ENCODE measurements at regions not wholly inside any gene's neighbourhood (a gene's known extent, or its start where the extent isn't known, plus 50 kb on each side); places are given as distances from the start of the nearest gene placed in this dataset.
A peak's percentile ranks its signal among the peaks of the same experiment; 100 is the strongest.

DNA sequence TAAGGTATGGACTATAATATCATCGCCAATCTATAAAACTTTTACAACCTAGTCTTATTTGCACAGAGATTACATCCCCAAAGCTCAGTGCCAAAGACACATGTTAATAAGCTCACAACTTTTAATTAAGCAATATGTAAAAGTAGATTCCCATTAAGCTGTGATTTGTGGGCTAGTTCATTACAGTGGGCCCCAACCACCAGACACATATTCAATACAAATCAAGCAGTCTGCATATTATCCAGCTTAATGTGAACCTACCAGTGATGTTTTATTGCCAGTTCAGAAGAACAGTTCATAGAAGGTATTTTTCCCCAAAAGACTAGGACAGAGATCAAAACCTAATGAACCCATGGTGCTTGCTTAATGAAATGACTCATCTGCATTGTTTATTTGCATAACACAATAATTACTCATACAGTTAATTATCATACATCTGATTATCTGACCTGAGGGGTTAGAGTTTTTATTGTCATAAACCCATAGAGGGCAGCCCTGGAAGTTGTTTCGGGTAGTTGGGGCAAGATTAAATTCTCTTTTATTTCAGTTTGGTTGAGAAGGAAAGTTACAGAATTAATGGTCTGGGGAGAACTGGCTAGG, 831.0 kb downstream of the TFAP2A start:
- no peak for FAIRE-seq
- no peak for DNase-seq (ENCODE audit: extremely low spot score, insufficient read length, low read depth)

DNA sequence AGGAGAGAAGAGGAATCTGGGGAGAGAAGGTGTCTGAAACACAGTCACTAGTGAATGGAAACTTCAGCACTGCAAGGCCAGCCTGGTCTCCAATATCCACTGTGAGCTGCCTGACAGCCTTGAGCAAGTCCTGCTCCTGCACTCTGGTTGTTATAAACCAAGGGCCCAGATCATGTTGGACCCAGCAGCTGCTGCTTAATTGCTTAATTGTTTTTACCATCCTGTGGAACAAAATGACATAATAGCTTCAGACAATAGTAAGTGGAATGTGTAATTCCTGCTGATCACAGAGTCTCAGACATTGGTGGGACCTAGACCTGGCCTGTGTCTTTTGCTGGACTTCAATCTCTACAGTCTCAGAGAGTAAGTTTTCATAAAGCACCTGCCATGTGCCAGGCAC, 833.7 kb downstream of the TFAP2A start:
- DNase-seq (ENCODE audit: extremely low spot score, insufficient read length, low read depth) (no peak), FAIRE-seq (no peak)

DNA sequence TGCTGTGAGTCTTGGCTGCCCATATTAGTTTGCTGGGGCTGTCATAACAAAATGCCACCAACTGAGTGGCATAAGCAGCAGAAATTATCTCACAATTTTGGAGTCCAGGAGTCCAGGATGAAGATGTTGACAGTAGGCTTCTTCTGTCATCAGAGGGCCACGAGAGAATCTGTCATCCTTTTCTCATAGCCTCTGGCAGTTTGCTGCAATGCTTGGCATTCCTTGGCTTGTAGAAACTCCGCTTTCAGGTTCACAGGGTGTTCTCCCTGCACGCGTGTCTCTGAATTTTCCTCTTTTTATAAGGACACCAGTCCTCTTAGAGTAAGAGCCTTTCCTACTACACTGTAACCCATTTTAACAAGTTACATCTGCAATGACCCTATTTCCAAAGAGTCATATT, 838.4 kb downstream of the TFAP2A start:
- DNase-seq (ENCODE audit: extremely low spot score, insufficient read length, low read depth) (no peak), FAIRE-seq (no peak)

DNA sequence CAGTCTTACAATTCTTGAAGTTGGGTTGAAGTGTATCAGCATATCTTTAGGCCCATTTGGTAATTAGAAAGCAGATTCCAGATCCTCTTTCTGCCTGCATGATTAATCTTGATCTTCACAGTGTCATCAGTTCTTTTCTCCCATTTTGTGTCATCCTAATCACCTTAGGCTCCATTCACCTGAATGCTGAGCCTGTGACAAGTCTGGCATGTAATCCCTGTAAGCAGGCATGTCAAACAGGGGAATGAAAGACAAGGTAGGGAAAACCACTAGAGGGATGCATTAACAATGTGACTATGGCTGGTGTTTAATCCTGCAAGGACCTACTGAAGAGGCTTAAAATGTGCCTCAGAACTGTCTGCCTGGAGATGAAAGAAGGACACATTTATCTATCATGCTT, 848.8 kb downstream of the TFAP2A start:
- FAIRE-seq (no peak), DNase-seq (ENCODE audit: extremely low spot score, insufficient read length, low read depth) (no peak)

DNA sequence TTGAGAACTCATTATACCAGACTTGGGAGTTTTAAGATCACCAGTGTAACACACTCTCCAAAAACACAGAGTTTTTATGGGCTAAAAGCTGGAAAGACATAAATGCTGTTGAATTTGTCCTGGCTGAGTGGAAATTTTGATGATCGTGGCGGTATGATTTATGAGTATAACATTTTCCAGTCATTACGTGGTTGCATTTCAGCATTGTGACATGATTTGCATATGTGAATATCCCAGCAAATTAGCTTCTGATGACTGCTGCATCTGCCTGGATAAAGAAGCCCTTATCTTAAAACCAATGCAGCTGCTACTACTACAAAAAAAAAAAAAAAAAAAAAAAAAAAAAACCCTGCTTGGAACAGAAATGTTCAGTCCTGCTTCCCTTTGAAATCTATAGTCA, 850.9 kb downstream of the TFAP2A start:
- no peak for FAIRE-seq
- no peak for DNase-seq (ENCODE audit: extremely low spot score, insufficient read length, low read depth)

DNA sequence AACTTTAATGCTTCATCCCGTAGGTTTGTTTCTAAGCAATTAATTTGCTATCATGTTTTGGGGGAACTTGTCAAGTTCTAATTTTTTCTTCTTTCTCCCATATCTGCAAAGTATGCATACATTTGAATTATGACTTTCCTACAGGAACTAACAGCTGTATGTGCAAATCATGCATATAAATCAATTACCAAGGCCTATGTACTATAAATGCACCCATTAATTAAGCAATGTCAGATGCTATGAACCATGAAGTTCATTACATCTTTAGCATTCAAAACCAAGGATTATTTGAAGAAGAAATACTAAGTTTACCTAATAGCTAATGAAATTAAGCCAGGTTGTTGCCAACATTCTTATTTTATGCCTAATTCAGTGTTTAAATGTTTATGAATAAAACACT, 851.3 kb downstream of the TFAP2A start:
- no peak for DNase-seq (ENCODE audit: extremely low spot score, insufficient read length, low read depth)

DNA sequence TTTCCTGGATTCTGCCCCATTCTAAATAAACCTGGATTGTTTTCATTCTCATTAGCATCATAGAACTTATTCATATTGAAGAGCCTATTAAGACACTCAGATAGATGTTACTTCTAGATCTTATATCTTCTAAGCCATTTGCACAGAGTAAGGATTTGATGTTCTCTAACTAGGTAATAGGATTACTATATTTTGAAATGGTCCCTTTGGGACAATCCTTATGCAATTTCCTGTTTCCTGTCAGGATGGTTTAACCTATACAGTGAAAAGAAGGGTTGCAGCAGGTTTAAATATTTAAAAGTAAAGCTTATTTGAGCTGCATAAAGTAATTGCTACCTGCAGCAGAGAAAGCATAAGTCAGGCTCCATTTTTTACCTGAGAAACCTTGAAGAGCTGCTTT, 860.1 kb downstream of the TFAP2A start:
- DNase-seq (ENCODE audit: extremely low spot score, insufficient read length, low read depth) (no peak), FAIRE-seq (no peak)

More for the DNA sequence above, 851.3 kb downstream of the TFAP2A start:
- no peak for FAIRE-seq

DNA sequence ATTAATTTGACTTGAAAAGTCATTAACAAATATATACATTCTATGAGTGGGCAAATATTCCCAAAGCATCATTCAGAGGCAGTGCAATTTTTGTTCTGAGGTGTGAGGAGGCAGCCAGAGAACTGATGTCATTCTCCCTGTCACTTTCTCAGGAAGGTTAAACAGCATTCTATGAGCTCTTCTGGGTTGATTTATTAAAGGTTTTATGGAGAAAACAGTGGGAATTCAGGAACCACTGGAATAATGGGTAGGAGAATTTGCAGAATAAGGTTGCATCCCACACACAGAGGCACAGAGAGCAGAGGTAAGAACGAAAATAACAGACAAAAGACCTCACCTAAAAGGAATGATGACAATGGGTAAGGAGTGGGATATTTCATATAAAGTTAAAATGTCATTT, 860.6 kb downstream of the TFAP2A start:
- FAIRE-seq, result no peak

DNA sequence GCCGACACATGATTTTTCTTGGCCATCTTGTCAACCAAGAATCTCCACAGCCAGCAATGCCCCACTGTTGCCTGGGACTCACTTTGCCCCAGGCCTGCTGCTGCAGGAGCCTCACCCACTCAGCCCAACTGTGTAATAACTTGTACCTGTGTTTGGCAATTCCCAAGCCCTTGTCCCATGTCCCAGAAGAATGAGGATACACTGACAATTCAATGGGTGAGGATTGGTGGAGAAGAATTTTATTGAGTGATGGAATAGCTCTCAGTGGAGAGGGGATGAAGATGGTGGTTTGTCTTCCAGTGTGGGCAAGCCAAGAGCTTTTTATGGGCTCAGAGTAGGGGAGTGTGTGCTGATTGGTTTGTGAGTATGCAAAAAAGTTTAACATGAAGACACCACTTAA, 861.9 kb downstream of the TFAP2A start:
- DNase-seq (ENCODE audit: extremely low spot score, insufficient read length, low read depth), result no peak
- no peak for FAIRE-seq

More for the DNA sequence above, 860.6 kb downstream of the TFAP2A start:
- DNase-seq (ENCODE audit: extremely low spot score, insufficient read length, low read depth), result no peak

DNA sequence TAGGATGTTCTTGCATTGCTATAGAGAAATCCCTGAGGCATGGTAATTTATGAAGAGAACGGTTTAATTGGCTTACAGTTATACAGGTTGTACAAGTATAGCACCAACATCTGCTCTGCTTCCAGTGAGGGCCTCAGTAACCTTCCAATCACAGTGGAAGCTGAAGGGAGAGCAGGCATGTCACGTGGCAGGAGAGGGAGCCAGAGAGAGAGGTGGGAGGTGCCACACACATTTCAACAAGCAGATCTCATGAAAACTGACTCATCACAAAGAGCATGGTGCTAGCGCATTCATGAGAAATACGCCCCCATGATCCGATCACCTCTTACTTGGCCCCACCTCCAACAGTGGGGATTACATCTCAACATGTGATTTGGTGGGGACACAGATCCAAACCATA, 871.2 kb downstream of the TFAP2A start:
- FAIRE-seq (no peak), DNase-seq (ENCODE audit: extremely low spot score, insufficient read length, low read depth) (no peak)

DNA sequence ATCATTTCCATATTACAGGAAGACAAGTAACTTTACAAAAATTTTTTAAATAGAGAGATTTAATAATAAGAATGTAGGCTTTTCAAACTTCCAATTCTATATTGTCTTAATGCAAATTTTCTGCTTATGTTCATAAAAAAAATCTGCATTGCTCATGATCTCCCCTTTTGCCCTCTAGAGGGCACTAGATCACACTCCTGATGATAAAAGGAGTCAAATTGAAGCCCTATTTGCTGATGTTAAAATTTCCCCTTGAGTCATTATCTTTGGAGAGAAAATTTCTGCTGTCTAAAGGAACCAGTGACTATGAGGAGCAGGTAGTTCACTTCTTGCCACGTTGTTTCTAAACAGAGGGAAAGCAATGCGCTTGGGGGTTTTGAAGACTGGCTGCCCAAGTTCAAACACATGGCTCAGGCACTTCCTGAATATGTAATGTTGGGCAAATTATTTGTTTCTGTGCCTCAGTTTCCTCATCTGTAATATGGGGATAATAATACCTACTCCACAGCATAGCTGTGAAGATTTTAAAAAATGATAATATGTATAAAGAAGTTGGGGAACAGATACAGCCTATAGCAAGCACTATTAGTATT, 874.2 kb downstream of the TFAP2A start:
- FAIRE-seq, result peak; percentile 42
- no peak for DNase-seq (ENCODE audit: extremely low spot score, insufficient read length, low read depth)

DNA sequence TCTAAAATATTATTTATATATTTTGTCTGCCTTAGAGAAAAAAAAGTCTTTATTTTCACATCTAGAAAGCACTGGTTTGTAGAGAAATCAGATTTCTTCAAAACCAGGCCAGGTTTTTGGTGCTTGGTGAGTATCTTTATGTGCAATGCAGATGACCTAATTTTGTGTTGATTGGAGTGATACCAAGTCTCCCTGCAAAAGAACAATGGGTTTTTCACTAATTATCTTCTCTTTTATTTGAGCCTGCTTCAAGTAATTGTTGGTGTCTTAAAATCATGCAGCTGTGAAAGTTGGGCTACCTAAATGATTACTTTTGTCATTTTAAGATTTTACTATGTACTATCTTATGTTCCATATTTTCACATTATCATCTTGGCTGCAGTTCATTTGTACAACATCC, 874.7 kb downstream of the TFAP2A start:
- FAIRE-seq (no peak), DNase-seq (ENCODE audit: extremely low spot score, insufficient read length, low read depth) (no peak)

DNA sequence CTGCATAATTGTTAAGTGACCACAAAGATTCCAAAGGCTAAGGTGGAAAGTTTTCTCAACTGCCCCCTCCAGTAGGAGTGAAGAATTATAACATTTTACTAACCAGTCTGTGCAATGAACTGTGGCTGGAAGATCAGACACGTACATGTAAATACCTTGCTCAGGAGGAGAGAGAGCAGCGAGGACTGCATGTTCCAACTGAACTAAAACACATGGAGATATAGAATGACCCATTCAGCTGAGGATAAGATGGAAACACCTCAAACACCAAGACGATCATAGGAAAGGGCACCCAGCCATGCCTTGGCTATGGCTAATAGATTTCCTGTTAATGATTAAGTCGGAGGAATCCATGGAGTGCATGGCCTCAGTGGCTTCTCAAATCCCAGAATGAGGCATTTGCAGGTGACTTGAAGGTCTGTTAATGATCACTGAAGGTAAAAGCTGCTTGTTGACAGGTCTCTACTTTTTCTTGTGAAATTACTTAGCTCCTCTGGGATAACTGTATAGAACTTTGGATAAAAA, 875.6 kb downstream of the TFAP2A start:
- DNase-seq (ENCODE audit: extremely low spot score, insufficient read length, low read depth), result no peak
- FAIRE-seq, result no peak

DNA sequence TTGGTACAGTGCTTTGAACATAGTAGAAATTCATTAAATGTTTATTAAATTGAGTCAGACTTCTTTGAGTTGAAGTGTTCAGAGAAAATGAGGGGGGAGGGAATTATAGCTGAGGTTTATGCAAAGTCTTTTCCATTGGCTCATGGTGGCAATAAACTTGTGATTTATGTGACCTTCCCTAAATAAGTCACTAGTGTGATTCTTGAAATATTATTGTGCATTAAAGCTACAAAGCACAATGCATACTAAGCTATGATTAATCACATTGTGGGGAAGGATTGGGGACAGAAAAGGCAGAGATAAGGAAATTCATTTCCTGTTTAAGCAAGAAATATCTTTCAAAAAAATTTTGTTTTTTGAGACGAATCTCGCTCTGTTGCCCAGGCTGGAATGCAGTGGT, 877.5 kb downstream of the TFAP2A start:
- DNase-seq (ENCODE audit: extremely low spot score, insufficient read length, low read depth), result no peak
- FAIRE-seq, result no peak

DNA sequence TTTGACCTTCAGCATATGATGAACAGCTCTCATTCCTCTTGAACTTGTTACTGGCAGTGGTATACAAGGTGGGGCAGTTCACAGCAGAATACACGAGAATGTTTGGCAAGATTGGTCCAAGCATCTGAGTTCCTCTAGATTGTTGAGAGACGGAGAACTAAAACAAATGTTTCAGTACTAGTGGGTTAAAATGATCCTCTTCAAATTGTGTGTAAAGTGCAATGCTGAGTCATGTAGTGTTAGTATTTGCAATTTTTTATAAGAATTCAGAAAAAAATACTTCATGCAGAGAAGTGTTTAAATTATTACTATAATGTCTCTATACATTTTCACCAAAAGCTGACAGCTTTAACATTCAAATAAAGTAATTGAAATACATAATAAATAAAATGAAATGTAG, 879.8 kb downstream of the TFAP2A start:
- DNase-seq (ENCODE audit: extremely low spot score, insufficient read length, low read depth), result no peak
- FAIRE-seq, result no peak

DNA sequence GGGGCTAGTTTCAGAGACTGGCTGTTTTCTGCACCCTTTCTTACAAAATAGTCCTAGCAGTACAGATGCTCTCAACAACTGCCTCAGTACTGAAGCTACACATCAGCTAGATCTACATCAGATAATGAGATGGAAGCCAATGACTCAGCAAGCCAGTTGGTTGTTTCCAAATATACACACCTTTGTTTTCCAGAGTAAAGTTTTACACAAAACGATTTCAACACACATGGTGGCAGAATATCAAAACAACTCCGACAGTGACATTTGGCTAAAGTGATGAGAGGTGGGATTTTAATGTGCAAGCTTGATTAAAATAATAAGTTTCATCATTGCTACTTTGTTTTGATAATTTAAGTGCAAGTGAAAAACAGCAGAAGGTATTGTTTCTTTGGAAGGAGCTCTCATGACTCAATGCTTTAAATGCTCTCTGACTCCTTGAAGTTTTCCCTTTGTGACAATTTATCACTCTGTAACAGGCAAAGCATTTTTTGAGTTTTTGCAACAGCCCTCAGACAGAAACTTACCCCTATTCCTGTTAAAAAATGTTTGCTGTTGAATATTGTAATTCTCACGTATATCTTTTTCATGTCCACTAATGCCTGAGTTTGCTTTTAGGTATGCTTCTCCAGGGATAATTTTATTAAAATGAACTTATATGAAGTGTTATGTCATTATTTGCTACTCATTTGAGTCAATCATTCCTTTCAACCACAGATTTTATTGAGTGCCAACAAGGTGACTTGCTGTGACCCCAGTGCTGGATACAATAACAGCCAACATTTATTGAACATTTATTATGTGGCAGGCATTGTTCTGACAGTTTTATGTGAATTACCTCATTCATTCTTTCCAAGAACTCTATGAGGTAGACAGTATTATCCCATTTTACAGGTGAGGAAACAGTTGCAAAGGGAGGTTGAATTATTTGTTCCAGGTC, 882.0 kb downstream of the TFAP2A start:
- FAIRE-seq (no peak), DNase-seq (ENCODE audit: extremely low spot score, insufficient read length, low read depth) (no peak)

DNA sequence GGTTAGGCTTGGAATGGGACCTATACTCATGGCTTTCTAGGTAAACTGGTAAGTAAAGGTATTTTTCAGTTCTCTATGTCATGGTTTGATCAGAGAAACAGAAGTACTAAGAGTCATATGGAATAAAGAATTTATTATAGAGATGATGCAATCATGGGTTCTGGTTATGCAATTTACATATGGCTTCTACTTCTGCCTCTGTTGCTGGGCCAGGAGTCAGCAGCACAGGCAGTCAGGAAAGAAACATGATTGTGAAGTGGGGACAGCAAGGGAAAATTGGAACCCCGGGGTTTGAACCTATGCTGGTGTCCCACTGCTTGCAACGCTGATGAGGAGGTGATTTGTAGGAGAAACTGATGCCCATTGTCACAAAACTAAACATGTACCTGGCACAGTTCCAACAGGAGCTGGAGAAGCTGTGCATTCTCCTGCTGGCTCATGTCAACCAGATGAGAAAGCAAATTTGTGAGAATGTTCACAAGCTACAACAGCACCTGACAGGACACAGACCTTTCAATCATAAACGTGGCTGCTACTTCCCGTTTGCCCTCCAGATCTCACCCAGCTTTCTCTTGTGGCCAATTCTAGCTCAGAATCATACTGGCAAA, 887.1 kb downstream of the TFAP2A start:
- no peak for DNase-seq (ENCODE audit: extremely low spot score, insufficient read length, low read depth)
- FAIRE-seq, result no peak

DNA sequence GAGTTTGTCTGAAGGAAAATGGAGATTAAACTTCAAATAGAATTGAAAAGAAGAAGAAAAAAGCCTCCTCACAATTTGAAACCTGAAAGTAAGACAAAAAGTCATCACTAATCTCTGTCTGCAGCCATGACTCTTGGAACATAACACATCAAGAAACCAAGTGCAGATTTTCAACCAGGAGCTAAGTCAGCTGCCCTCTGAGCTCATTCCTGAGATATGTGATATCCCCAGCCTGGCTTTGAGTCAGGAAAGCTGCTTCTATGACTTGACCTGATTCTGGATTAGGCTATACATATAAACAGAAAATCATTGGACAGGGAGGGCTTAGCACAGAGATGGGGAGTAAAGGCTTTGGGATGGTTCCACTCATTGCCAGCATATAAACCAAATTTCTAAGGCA, 891.4 kb downstream of the TFAP2A start:
- DNase-seq (ENCODE audit: extremely low spot score, insufficient read length, low read depth) (no peak), FAIRE-seq (no peak)

DNA sequence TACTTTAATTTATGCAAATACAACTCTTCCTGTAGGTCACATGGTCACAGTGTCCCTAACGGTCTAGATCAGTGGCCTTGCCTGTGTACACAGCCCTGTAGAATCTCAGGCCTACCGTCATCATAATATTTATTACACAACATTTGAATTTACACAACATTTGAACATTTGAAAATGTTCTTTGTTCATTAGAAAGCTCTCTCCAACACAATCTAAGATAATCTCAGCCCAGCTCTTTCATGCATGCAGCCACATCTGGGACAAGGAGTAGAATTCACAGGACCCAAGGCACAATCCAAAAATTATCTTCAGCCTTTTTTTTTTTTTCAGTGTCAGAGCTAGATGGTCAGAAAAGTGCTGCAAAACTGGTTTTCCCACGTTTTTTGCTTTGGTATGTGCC, 892.8 kb downstream of the TFAP2A start:
- DNase-seq (ENCODE audit: extremely low spot score, insufficient read length, low read depth), result no peak
- FAIRE-seq, result no peak

DNA sequence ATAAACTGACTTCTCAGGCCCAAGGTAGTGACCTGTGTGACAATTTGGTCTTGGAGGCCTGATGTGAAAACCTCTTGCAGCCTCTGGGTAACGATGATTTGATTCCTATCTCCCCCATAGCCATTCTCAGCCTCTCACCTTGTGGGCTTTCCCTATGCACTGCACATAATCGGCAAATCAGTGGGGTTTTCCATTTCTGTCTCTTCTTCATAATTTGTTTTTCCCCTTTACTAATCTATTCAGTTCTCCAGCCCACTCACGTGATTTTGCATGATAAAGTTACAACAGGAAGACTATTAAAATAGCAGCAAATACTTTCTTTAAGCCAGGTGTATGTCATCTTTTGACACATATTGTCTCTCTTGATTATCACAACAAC, 893.7 kb downstream of the TFAP2A start:
- FAIRE-seq, result no peak

More for the DNA sequence above, 893.7 kb downstream of the TFAP2A start:
- DNase-seq (ENCODE audit: extremely low spot score, insufficient read length, low read depth), result no peak

Measured in GM18507 (cell line).